Neuronal stem cell (in vitro differentiated cells): ENCODE measurements at regions not wholly inside any gene's neighbourhood (a gene's known extent, or its start where the extent isn't known, plus 50 kb on each side); places are given as distances from the start of the nearest gene placed in this dataset.

Experiments used
- DNase-seq: peaks from one replicate; pipeline ENCODE4 v3.0.0-alpha.2; 2013; ENCODE audit warnings: low spot score
- H2AFZ ChIP-seq: one replicate; pipeline ENCODE4 v1.6.1; 2013; ENCODE audit warnings: mild to moderate bottlenecking, low read length, inconsistent platforms
- H2AK5ac ChIP-seq: 2 replicates; pipeline ENCODE4 v1.6.1; 2013; ENCODE audit warnings: low read depth, mild to moderate bottlenecking, inconsistent platforms, low read length, moderate library complexity, mixed read lengths
- H2BK120ac ChIP-seq: 2 replicates; pipeline ENCODE4 v1.6.1; 2013; ENCODE audit warnings: low read depth, mild to moderate bottlenecking, inconsistent platforms, low read length, moderate library complexity, mixed read lengths
- H2BK12ac ChIP-seq: one replicate; pipeline ENCODE4 v1.6.1; 2013; ENCODE audit warnings: low read length, inconsistent platforms
- H2BK15ac ChIP-seq: 2 replicates; pipeline ENCODE4 v1.6.1; 2013; ENCODE audit warnings: mild to moderate bottlenecking, low read length, inconsistent platforms, mixed read lengths
- H2BK5ac ChIP-seq: one replicate; pipeline ENCODE4 v1.6.1; 2013; ENCODE audit warnings: inconsistent platforms, mild to moderate bottlenecking, low read length, moderate library complexity
- H3K14ac ChIP-seq: one replicate; pipeline ENCODE4 v1.6.1; 2013; ENCODE audit warnings: low read length, inconsistent platforms
- H3K18ac ChIP-seq: 2 replicates; pipeline ENCODE4 v1.6.1; 2013; ENCODE audit warnings: low read length, inconsistent platforms
- H3K23ac ChIP-seq: 2 replicates; pipeline ENCODE4 v1.6.1; 2013; ENCODE audit warnings: low read depth, mild to moderate bottlenecking, mixed read lengths, low read length, inconsistent platforms; ENCODE audit not compliant: poor library complexity
- H3K27ac ChIP-seq: replicated peaks from 3 replicates; pipeline ENCODE4 v1.5.1; 2013; ENCODE audit warnings: low read length, inconsistent platforms
- H3K27me3 ChIP-seq, 3 experiments: 2 replicates each; pipeline ENCODE4 v1.6.1; 2013; ENCODE audit warnings: low read length in 3 of 3, mild to moderate bottlenecking in 2 of 3, inconsistent platforms in 1 of 3, low read depth in 1 of 3, mixed read lengths in 1 of 3, moderate library complexity in 1 of 3; ENCODE audit not compliant: control insufficient read depth in 3 of 3, insufficient read depth in 3 of 3
- H3K36me3 ChIP-seq, 2 donors: replicated peaks in 1 of 2; 2 replicates each; pipeline ENCODE4 v1.6.1; 2013; ENCODE audit warnings: low read length in 2 of 2; ENCODE audit not compliant: control insufficient read depth in 2 of 2, insufficient read depth in 2 of 2
- H3K4ac ChIP-seq: 2 replicates; pipeline ENCODE4 v1.6.1; 2013; ENCODE audit warnings: inconsistent platforms, mild to moderate bottlenecking, low read length, moderate library complexity
- H3K4me1 ChIP-seq, 2 donors: 1 replicate in 1 of 2; 2 replicates in 1 of 2; pipeline ENCODE4 v1.6.1; 2013; ENCODE audit warnings: low read length in 2 of 2, low read depth in 1 of 2; ENCODE audit not compliant: control insufficient read depth in 2 of 2, insufficient read depth in 1 of 2
- H3K4me2 ChIP-seq: one replicate; pipeline ENCODE4 v1.6.1; 2013; ENCODE audit warnings: mild to moderate bottlenecking, low read length, inconsistent platforms; ENCODE audit not compliant: insufficient read depth, poor library complexity, severe bottlenecking
- H3K4me3 ChIP-seq, 2 donors: 2 replicates each; pipeline ENCODE4 v1.5.1; 2013; ENCODE audit warnings: low read length in 2 of 2, mild to moderate bottlenecking in 2 of 2, inconsistent platforms in 1 of 2, moderate library complexity in 1 of 2
- H3K79me1 ChIP-seq: one replicate; pipeline ENCODE4 v1.6.1; 2013; ENCODE audit warnings: low read depth, mild to moderate bottlenecking, inconsistent platforms, low read length, moderate library complexity
- H3K9ac ChIP-seq: one replicate; pipeline ENCODE4 v1.6.1; 2013; ENCODE audit warnings: mild to moderate bottlenecking, low read depth, low read length, inconsistent platforms; ENCODE audit not compliant: poor library complexity
- H3K9me3 ChIP-seq, 2 donors: replicated peaks in 1 of 2; 2 replicates each; pipeline versions ENCODE3 to v1.6.1; 2013; ENCODE audit warnings: low read length in 2 of 2, mild to moderate bottlenecking in 2 of 2, inconsistent platforms in 1 of 2, low read depth in 1 of 2, mixed read lengths in 1 of 2, moderate library complexity in 1 of 2; ENCODE audit not compliant: control insufficient read depth in 2 of 2, insufficient read depth in 1 of 2
- H4K8ac ChIP-seq: one replicate; pipeline ENCODE4 v1.6.1; 2013; ENCODE audit warnings: low read depth, mild to moderate bottlenecking, inconsistent platforms, low read length, moderate library complexity
- H4K91ac ChIP-seq: one replicate; pipeline ENCODE4 v1.6.1; 2013; ENCODE audit warnings: low read length, low read depth, mild to moderate bottlenecking, inconsistent platforms; ENCODE audit not compliant: poor library complexity
- WGBS, 2 donors: extraction: QIAGEN DNeasy Blood & Tissue Kit; methylation state at CpG; one replicate each; pipeline ENCODE4 v1.1.7; 2013; ENCODE audit warnings: missing lambda C conversion rate in 2 of 2, mixed read lengths in 1 of 2; ENCODE audit not compliant: insufficient read length in 2 of 2, insufficient replicate concordance in 1 of 2; ENCODE audit errors: extremely low coverage in 2 of 2; 5-methylcytosine and 5-hydroxymethylcytosine counted together

GRCh38 chr4:156362581-156362980 lies 408.9 kb upstream of the CTSO start:
- Histone ChIP-seq H3K14ac (no peak overlapping the region), H2BK120ac (no peak overlapping the region), H3K9me3 (peaks cover 0 to 6% of the 10 kb centered on the region in 2 donors), H3K36me3 (no peaks in the 10 kb centered on the region), H3K4me3 (no peak overlapping the region), H3K79me1 (no peaks in the 10 kb centered on the region), H3K9ac (no peak overlapping the region), H2AK5ac (no peak overlapping the region), H4K8ac (no peak overlapping the region), H3K18ac (no peak overlapping the region), H2BK5ac (no peak overlapping the region), H2BK15ac (no peak overlapping the region), H3K4ac (no peak overlapping the region), H2AFZ (no peak overlapping the region), H3K27me3 (no peaks in the 10 kb centered on the region), H3K23ac (no peak overlapping the region), H3K4me2 (no peak overlapping the region), H3K4me1 (no peaks in the 10 kb centered on the region), H2BK12ac (no peak overlapping the region), H3K27ac (no peak overlapping the region), H4K91ac (no peak overlapping the region)
- no CpG with 5 or more reads among the region's 2 CpGs for WGBS, 2 donors
- DNase-seq, result no peak

GRCh38 chr4:156347412-156348075 lies 393.9 kb upstream of the CTSO start:
- Histone ChIP-seq H4K8ac (no peak overlapping the region), H3K79me1 (no peaks in the 10 kb centered on the region), H3K14ac (no peak overlapping the region), H3K18ac (no peak overlapping the region), H2AK5ac (no peak overlapping the region), H4K91ac (no peak overlapping the region), H3K27ac (no peak overlapping the region), H2BK12ac (no peak overlapping the region), H3K4me3 (no peak overlapping the region), H3K9ac (no peak overlapping the region), H3K4me1 (peaks cover 0 to 2% of the 10 kb centered on the region in 2 donors), H3K23ac (no peak overlapping the region), H3K4me2 (no peak overlapping the region), H2AFZ (peak overlapping the region; percentile 24), H2BK120ac (no peak overlapping the region), H3K27me3 (no peaks in the 10 kb centered on the region), H2BK5ac (no peak overlapping the region), H3K36me3 (no peaks in the 10 kb centered on the region), H3K9me3 (no peaks in the 10 kb centered on the region), H2BK15ac (no peak overlapping the region), H3K4ac (no peak overlapping the region)
- no peak for DNase-seq

GRCh38 chr4:156346959-156347385 lies 393.3 kb upstream of the CTSO start:
- no peak overlapping the region for H3K4me2 ChIP-seq
- no peak overlapping the region for H3K27ac ChIP-seq

GRCh38 chr4:156344397-156344796 lies 390.7 kb upstream of the CTSO start:
- no peak overlapping the region for H2BK12ac ChIP-seq
- H4K8ac ChIP-seq, result no peak overlapping the region
- no peak overlapping the region for H3K4me2 ChIP-seq
- H2BK120ac ChIP-seq, result no peak overlapping the region
- H3K36me3 ChIP-seq, result no peaks in the 10 kb centered on the region
- H3K9me3 ChIP-seq, result no peaks in the 10 kb centered on the region
- no peak for DNase-seq
- H2AFZ ChIP-seq, result peak overlapping the region; percentile 51
- H3K14ac ChIP-seq, result no peak overlapping the region
- H3K4me3 ChIP-seq, result no peak overlapping the region
- H3K4ac ChIP-seq, result no peak overlapping the region
- no peak overlapping the region for H3K27ac ChIP-seq
- H3K23ac ChIP-seq, result no peak overlapping the region
- no peaks in the 10 kb centered on the region for H3K79me1 ChIP-seq
- no peaks in the 10 kb centered on the region for H3K27me3 ChIP-seq
- no peak overlapping the region for H3K9ac ChIP-seq
- H2BK15ac ChIP-seq, result no peak overlapping the region
- H4K91ac ChIP-seq, result no peak overlapping the region
- no peak overlapping the region for H2AK5ac ChIP-seq
- WGBS, 2 donors, result no CpG with 5 or more reads among the region's 1 CpG
- H3K18ac ChIP-seq, result no peak overlapping the region
- no peak overlapping the region for H2BK5ac ChIP-seq
- peaks cover 0 to 2% of the 10 kb centered on the region in 2 donors for H3K4me1 ChIP-seq

More at GRCh38 chr4:156346959-156347385, 393.3 kb upstream of the CTSO start:
- peaks cover 0 to 2% of the 10 kb centered on the region in 2 donors for H3K4me1 ChIP-seq
- no peak overlapping the region for H2BK5ac ChIP-seq
- no peak overlapping the region for H4K91ac ChIP-seq
- no peak overlapping the region for H3K18ac ChIP-seq
- H3K27me3 ChIP-seq, result no peaks in the 10 kb centered on the region
- no peak overlapping the region for H3K4ac ChIP-seq
- H3K79me1 ChIP-seq, result no peaks in the 10 kb centered on the region
- no peak overlapping the region for H2AK5ac ChIP-seq
- H3K14ac ChIP-seq, result no peak overlapping the region
- no peak overlapping the region for H3K4me3 ChIP-seq
- no peak overlapping the region for H4K8ac ChIP-seq
- H3K9ac ChIP-seq, result no peak overlapping the region
- H3K9me3 ChIP-seq, result no peaks in the 10 kb centered on the region
- no peak overlapping the region for H2BK15ac ChIP-seq
- no peaks in the 10 kb centered on the region for H3K36me3 ChIP-seq
- H3K23ac ChIP-seq, result no peak overlapping the region
- H2BK120ac ChIP-seq, result no peak overlapping the region
- no peak overlapping the region for H2BK12ac ChIP-seq
- H2AFZ ChIP-seq, result no peak overlapping the region
- DNase-seq, result no peak
